Esophagus squamous epithelium (tissue), 4 donors: ENCODE measurements at regions not wholly inside any gene's neighbourhood (a gene's known extent, or its start where the extent isn't known, plus 50 kb on each side); places are given as distances from the start of the nearest gene placed in this dataset.

Experiments
- CTCF ChIP-seq, 6 experiments: fragments of 450-650 bp in 4 of 6; fragments of 200-600 bp in 2 of 6; sonication (generic) in 2 of 6; IDR thresholded peaks; one replicate each; pipeline ENCODE4 v1.5.1; 2016 to 2019; ENCODE audit warnings: antibody characterized with exemption in 6 of 6, mild to moderate bottlenecking in 4 of 6, moderate library complexity in 4 of 6
- POLR2A ChIP-seq, 4 donors: fragments of 450-650 bp; IDR thresholded peaks; one replicate each; pipeline ENCODE4 v1.6.1; 2017; ENCODE audit warnings: antibody characterized with exemption in 4 of 4, mild to moderate bottlenecking in 4 of 4, moderate library complexity in 3 of 4

DNA sequence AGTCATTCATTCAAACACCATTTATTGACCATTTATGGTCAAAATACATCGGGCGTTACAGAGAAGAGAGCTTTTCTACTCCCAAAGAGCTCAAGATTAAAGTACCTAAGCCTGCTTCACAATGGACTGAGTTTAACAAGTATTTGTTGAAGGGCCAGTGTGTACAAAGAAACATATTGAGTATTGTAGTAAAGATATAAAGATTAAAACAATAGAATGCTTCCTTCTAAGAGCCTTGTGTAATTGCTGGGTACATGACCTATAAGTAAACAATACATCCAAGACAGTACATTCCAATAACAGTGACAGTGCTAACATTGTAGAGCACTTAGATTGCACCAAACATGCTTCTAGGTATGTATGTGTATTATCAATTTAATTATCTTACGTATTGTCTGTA, 695.5 kb downstream of the PCDH7 start:
- TF ChIP-seq CTCF (IDR thresholded peaks at IDR 0.05) (no peak), POLR2A (IDR thresholded peaks at IDR 0.05) (no peak)
